ENCODE measurements at regions not wholly inside any gene's neighbourhood (a gene's known extent, or its start where the extent isn't known, plus 50 kb on each side); places are given as distances from the start of the nearest gene placed in this dataset.

DNA sequence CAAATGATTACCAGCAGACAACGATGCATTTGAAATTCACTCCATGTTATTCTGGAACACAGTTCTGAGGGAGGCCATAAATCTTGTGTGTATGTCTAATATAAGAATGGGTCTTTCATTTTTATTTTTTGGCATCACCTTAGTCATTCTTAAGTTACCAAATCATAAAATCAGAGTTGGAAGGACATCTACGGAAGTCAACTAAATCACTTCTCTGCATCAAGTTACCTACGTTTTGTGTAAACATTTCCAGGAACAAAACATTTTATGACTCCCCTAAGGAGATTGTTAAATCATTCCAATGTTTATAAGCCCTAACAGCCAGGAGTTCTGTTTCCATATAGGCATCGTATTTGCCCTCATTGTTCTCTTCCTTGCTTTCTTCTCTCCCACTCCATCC is 378.2 kb downstream of the FAM170A start:
- no peak for DNase-seq
- no peak for ATAC-seq

DNA sequence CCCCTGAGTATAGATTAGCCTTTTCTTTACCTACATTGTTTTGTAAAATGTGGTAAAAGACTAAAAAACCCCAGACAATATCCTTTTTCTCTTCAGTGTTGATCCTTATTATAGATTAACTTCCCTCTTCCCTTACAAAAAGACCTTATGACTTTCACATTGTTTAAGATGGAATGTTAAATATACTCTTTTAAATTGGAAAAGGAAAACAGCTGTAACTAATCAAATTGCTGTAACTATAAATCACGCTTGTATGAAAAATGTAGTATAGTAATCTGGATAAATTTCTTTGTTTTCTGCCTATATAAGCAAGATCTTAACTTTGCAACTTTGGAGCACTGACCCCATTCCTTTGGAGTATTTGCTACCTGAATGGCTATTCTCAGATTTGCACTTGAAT is 383.1 kb downstream of the FAM170A start:
- no peak for ATAC-seq
- no peak for DNase-seq

DNA sequence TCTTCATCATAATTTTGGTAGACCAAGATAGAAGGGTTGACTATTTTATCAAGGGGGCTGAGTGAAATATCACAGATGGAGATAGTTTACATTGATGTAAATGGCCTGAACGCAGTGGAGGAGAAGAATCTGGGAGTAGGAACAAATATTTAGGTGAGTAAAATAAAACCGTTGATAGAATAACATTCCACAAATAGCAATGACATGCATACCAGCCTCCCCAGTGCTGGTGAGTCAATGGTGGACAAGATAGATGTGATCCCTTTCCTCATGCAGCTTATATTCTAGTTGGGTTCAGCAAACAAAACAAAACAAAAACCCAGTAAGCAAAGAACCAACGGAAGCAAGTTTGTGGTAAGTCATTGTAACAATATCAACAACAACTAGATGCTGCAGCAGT is 385.2 kb downstream of the FAM170A start:
- DNase-seq (no peak), ATAC-seq (no peak)

DNA sequence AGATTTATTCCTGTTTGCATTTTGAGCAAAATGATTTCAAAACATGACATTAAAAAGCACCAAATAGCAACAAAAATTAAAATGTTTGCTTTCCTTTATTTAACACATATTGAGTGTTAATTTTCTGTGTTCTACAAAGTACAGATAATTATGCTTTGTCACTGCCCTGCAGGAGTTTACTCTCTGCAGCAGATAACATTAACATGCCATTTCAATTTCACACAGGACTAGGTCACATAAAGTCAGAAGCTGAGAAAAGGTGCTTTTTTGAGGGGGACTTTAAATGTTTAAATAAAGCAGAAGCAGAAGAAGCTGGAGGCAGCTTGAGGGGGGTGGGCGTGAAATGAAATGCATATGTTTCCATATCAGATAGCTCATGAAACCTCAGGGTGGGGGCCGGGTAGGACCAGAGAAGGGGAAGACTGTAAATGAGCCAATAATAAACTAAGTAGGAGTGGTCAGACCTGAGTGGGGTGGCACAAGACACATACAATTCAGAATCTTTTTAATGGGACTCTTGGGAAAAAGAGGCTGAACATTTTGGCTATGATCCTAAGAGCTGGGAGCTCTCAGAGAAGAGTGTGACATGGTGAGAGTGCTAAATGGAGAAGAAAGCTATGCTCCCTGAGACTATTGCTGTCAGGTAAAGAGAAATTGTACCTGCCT is 387.5 kb downstream of the FAM170A start:
- no peak for DNase-seq
- no peak for ATAC-seq

DNA sequence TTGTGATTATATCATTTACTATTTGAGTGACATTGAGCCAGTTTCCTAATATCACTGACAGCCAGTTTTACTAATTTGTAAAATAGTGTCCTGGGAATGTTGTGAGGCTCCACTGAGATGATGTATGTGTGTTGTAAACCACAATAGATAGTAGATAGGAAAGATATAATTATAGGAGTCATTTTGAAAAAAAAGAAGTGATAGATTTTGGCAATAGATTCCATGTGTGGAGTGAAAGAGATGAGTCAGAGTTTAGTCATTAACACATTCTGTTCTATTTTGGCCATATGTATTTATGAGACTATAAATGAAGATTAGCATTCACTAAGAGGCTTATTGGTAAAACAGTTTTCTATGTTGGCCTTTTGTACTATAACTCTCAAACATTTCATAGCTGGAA is 388.2 kb downstream of the FAM170A start:
- no peak for DNase-seq
- ATAC-seq: no peak

DNA sequence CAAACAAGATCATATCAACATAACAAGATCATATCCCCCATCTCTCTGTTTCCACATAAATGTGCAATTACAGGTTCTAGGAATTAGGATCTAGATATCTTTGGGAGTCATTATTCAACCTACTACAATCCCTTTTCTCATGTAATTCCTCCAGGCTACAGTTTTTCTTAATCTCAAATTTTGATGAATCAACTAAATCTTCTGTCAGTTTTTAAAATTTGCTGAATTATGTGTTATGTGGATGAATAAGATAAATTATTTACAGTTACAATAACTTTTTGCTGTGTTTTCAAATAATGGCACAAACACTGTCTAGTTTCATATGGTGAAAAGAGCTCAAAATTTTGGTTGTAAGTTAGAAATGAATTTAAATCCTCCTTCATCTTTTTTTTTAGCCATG is 405.8 kb downstream of the FAM170A start:
- no peak for ATAC-seq
- DNase-seq: no peak

DNA sequence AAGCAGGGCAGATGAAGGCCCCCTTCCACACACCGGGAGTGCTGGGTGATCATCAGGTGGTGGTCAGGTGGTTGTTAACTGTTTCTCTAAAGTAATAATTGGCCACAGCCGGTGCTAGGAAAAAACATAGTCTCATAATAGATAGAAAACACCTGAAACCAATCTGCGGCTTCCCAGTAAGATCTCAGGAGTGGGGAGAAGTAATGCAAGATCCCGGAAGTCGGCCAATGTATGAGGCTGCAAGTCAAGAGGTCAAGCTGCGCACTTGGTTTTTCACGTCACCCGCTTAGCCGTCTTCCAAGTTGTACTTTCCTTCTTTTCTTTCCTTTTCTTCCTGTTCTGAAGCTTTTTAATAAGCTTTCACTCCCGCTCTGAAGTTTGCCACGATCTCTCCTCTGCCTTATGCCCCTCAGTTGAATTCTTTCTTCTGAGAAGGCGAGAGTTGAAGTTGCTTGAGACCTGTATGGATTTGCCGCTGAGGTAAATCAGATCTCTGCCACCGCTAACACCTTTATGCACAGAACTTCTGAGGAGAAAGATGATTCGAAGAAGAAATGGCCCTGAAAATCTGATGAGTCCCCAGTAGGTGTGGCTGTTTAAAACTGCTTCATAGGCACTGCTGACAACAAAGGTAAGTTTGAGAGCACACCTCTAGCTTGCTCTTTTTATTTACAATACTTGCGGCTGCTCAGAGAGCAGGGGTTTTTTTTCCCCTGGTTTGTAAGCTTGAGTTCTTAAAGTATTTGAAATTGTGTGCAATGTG is 406.6 kb downstream of the FAM170A start:
- ATAC-seq (no peak), DNase-seq (no peak)

DNA sequence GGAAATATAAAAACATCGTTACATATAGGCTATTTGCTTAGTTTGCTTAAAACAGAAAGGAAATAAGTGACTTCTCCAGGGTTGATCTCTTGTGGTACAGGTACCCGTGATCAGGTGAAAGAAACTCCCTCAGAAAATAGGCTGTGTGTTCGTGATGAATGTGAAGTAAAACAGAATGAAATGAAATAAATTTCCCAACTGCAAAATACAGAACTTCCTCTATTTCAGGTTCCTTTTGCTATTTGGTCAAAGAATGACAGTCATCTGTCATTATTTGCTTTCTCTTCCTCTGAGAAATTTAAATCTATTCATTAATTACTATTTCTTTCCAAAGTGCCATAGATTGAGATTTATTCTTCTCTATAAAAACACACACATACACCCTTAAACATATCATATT is 408.1 kb downstream of the FAM170A start:
- ATAC-seq (no peak), DNase-seq (no peak)

DNA sequence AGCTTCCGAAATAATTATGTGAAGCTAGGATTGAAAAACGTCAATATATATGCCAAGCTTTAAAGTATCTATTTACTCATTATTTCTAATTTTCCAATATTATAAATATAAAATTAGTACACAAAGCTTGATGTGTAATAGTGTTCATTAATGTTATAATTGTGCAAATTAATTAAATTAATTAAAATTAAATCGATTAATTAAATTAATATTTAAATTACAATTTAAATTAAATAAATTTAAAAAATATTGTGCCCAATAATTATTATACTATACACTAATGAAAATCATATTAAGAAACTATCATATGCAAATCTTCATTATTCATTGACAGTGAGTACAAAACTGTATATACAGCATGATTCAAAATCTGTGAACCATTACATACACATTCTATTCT is 409.8 kb downstream of the FAM170A start:
- no peak for DNase-seq
- no peak for ATAC-seq

DNA sequence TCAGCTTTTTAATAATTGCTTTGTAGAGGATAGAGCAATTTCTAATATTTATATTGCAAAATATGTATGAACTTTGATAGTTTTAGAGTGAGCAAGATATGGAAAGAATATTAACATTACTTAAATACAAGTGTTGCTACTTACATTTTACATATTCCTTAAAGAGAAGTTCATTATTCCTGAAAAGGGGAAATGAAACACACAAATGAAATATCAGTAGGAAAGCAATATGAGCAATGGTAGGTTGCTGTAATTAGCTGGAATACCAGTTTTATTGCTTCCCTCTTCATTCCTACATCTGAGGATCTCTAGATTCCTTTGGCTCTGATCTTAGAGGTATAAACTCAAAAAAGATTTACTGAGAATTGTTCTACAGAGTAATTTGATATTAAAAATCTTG is 414.1 kb downstream of the FAM170A start:
- DNase-seq: no peak
- no peak for ATAC-seq

DNA sequence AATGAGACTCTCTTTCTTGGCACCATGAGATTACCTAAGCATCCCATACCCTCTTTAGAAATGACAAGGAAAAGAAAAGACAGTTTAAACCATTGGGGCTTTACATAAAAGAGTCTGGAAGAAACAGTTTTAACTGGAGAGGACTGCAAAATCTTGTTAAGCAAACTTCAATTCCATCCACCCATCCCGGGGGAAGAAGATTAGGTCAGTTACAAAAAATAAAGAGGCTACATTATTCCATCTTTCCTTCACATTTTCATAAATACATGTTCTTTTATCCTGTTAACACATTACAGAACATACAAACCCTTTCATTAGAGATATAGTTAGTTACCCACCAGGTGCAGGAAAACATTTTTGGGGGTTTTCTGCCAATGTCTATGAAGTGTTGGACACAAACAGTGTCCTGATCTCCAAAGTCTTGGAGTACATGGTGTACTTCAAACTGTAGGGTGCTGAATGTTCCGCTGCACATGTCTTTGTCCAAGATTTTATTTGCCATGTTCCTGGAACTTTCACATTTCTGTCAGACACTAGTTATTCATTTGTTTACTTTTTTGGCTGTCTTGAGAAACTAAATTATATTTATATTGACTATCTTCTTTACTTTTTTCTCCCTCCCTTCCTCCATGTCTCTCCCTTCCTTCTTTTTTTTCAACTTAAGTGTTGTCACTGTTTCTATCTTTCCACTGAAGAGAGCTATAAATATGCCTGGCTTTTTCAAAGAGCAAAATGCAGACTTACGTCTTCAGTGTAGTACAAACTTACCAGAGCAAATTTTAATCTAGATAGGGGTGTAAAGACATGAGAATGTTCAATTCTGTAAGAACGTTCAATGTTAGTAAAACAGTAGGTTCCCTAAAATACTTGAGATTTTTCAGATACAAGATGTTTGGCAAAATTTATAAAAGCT is 410.9 kb upstream of the PRR16 start:
- DNase-seq (no peak), ATAC-seq (no peak)

DNA sequence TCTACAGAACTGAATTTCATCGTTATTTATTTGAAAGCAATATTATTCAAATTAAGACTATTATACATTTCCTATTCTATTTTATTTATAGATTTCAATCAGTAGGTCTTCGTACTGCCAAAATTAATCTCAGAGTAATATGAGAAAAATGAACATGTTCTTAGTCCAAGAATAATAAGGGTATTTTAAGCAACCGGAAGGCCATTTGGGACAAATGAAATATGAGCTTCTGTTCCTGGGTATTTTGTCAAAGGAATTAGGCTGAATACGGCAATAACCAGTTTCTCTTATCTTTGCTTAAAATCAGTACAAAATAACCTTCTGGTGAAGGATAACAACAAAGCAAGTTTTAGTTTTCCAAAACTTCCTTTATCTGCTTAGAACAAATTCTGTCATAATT is 410.3 kb upstream of the PRR16 start:
- no peak for ATAC-seq
- no peak for DNase-seq

DNA sequence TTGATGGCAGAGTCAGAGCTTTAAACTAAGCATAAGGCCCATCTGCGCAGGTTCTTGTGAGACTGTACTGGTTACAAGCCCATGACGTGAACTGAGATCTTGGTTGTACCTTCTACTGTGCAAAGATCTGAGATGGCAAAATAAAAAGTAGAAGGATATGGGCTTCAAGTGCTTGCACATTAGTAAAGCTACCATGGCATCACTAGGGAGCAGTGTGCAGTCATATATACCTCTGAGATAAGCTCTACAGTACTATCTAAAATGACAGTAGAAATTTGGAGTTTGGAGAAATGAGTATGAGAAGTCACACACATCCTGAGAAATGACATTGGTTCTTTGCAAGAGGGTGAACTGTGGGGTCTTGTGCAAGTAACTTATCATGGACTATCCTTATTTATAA is 408.2 kb upstream of the PRR16 start:
- no peak for ATAC-seq

DNA sequence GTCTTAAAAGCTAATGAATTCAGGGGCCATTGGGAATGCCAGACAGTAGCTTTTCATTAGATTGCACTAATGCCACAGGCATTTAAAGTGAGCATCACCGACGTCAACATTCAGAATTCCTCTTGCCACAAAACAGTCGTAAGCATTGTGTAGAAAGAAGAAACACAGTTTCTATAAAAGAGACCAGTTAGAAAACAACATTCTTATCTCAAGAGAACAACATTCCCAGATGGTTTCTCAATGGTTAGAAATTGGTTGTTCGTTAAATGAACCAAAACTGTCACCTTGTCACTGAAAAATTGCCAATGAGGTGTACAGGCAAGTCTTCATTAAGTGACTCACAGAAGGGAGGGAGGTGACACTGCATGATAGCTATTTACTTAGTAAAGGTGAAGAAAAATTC is 401.6 kb upstream of the PRR16 start:
- ATAC-seq: no peak
- no peak for DNase-seq

More for the DNA sequence above, 408.2 kb upstream of the PRR16 start:
- DNase-seq: no peak

DNA sequence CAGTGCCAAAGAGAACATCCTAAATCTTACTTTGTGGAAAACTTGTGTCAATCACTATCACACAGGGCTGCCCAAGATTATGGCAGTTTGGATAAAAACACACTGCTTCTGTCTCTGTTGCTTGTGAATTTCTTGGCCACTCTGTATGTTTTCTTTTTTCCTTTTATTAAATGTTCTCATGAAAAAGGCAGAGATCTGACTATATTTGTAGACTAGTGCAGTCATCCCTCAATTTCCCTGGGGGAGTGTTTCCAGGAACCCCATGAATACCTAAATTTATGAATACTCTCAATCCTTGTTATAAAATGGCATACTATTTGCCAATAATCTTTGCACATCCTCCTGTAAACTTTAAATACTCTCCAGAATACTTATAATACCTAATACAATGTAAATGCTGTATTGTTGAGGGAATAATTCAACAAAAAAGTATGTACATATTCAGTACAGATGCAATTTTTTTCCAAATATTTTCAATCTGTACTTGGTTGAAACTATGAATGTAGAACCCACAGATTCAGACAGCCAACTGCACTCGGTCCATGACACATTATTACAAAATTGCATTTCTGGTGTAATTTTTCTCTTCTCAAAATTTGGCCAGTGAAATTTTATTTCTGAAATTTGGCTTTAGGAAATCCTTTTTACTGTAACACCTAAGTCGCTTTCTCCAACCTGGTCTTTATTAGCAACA is 391.9 kb upstream of the PRR16 start:
- DNase-seq (no peak), ATAC-seq (no peak)

DNA sequence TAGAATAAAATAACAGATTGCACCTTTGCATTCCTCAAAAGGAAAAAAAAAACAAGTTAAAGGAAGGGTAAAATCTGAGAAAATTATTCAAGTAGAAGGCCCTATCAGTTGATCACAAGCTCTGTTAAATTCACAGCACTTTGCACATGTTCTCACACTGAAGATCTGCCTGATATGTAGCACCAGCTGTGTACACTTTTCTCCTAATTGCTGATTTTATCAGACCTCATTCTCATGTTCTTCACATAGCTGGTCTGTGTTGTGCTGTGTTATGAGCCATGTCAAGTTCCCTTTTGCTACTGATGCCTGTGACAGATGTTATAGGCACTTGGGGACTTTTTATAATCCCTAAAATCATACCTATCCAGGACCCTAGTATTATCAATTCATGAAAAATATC is 390.4 kb upstream of the PRR16 start:
- DNase-seq: no peak
- ATAC-seq: no peak

DNA sequence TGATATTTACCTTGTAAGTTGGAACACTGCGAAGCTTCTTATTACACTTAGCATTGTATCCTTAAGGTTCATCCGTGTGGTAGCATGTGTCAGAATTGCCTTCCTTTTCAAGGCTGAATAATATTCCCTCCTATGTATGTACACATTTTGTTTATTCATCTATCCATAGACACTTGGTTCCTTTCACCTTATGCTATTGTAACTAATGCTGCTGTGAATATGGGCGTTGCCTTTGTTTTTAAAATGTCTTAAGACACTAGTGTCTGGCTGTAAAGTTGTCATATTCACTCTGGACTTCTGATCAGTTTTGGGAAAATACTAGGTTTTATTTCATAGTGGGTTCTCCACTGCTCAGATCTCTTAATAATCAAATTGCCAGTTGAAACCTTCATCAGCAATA is 383.3 kb upstream of the PRR16 start:
- DNase-seq (no peak), ATAC-seq (no peak)

DNA sequence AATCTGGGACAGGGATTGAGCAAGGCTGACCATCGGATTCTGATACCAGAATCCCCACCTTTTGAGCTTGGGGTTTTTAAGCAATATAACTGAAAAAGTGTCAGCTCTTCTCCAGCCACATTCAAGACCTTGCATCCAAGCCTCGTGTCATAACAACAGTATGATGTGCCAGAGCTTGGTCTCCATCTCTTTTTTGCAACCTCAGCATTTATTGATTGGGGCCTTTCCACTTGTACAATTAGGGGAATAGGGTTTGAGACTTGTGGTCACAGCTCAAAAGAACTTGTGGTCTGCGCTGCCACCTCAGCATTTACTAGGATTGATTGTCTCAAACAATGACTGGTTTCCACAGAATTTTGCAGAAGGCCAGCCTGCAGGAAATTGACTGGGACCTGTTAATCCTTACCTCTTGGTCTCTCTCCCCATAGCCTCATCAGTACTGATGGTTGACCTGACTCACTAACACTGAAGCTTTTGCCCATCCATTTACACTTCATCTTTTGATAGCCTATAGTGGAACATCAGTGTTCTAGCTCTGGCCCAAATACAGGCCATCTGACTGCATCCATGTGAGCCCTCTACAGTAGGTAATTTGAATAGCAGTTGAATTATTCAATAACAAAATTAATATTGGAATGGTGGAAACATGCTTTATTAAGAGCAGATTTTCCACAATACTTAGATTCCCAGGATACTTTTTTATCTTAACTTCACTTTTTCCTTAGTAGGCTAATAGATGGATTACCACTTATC is 381.6 kb upstream of the PRR16 start:
- DNase-seq: no peak
- no peak for ATAC-seq

DNA sequence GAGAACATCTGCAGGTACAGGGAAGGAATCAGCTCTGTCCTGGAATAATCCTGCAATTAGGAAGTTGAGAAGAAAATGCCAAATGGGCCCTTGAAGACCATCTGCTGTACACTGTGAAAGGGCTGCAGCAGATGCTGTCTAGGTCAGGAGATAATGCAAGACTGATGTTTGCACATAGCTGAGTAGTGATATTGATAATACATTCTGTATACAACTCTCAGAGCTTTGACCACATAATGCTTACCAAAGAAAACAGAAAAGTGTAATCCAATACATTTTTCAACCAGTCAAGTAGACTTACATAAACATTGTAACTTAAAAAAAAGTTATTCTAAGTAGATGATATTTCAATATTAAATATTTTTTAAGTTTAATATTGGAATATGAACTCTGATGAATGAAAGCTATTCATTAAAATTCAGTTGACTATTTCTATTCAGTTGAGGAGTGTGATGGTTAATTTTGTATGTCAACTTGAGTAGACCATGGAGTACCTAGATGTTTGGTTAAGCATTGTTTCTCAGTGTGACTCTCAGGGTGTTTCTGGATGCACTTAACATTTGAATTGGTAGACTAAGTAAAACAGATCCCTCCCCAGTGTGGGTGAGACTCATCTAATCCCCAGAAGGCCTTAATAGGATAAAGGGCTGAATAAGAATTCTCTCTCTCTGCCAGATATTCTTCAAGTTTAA is 380.1 kb upstream of the PRR16 start:
- ATAC-seq (no peak), DNase-seq (no peak)

DNA sequence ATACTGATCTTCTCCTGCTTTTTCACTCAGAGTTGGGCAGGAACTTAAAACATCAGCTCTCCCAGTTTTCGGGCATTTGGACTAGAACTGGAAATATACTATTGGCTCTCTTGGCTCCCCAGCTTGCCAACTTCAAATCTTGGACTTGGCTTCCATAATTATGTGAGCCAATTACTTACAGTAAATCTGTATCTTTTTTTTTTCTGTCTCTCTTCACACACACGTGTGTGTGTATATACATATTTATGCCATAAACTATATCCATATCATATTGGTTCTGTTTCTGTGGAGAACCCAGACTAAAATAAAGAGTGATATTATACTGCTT is 379.6 kb upstream of the PRR16 start:
- DNase-seq (no peak), ATAC-seq (no peak)

DNA sequence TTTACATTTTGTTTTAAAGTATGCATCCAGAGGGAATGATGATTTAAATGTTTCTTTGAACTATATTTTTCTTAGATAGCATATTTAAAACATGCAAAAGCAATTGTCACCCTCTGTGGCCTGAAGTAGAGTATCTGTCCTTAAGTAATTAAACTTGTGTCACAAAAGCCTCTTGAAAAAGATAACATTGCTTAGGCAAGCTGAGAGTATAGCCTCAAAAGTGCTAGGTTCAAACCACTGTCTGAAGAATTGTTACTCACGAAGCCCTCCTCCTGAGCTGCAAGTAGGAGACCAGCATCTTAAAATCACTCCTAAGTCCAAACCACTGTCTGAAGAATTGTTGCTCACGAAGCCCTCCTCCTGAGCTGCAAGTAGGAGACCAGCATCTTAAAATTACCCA is 378.0 kb upstream of the PRR16 start:
- no peak for DNase-seq
- no peak for ATAC-seq
